ENCODE measurements at regions not wholly inside any gene's neighbourhood (a gene's known extent, or its start where the extent isn't known, plus 50 kb on each side); places are given as distances from the start of the nearest gene placed in this dataset.

DNA sequence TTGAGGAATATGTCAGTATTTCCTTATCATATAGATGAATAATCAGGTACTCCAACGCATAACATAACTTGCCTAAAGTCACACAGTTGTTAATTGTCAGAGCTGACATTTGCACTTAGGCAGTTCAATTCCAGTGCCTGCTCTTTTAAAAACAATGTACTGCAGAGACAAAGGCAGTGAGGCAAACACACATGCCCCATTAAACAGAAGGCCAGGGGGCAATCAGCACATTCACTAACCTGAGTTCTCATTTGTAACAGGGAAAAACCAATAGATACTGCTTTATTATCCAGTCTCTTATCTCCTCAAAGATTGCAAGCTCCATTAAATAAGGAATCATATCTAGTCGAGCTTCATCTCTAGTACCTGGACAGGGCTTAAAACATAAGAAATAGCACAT is 1017.4 kb downstream of the SQOR start:
- Histone ChIP-seq H2BK120ac (ENCODE audit: low read depth, low read length) (no peak overlapping the region), H3K36me3 (ENCODE audit: control insufficient read depth, insufficient read depth, low read length) (no peaks in the 10 kb centered on the region), H3K18ac (ENCODE audit: low read depth, low read length) (no peak overlapping the region), H4K91ac (ENCODE audit: insufficient read depth, low read depth, low read length) (no peak overlapping the region), H3K14ac (replicated peaks; ENCODE audit: low read depth, low read length) (no peak overlapping the region), H2BK5ac (ENCODE audit: low read depth, low read length, poor library complexity, severe bottlenecking) (no peak overlapping the region), H3K27me3 (ENCODE audit: control insufficient read depth, insufficient read depth, low read length) (no peaks in the 10 kb centered on the region), H3K4me1 (ENCODE audit: control insufficient read depth, insufficient read depth, low read length) (no peaks in the 10 kb centered on the region), H3K9me1 (ENCODE audit: insufficient read depth, low read length) (no peaks in the 10 kb centered on the region), H2BK15ac (ENCODE audit: low read depth, low read length) (no peak overlapping the region), H3K9me3 (ENCODE audit: control insufficient read depth, insufficient read depth, low read length) (peaks cover 10% of the 10 kb centered on the region), H4K8ac (ENCODE audit: low read depth in 2 of 2, low read length in 2 of 2) (no peak overlapping the region), H4K5ac (ENCODE audit: low read depth, low read length) (no peak overlapping the region), H2AFZ (replicated peaks; ENCODE audit: low read length, poor library complexity) (no peak overlapping the region), H3K4me3 (ENCODE audit: insufficient read depth, low read depth, low read length) (no peak overlapping the region), H2BK20ac (ENCODE audit: low read depth, low read length) (no peak overlapping the region), H3K79me1 (ENCODE audit: low read depth in 1 of 2, low read length in 2 of 2) (no peaks in the 10 kb centered on the region), H3K4me2 (ENCODE audit: low read depth, low read length) (no peak overlapping the region), H2AK5ac (ENCODE audit: low read depth, low read length) (no peak overlapping the region), H3K9ac (ENCODE audit: low read depth, low read length) (no peak overlapping the region), H3K27ac (ENCODE audit: insufficient read depth, low read length) (no peak overlapping the region), H3K23ac (ENCODE audit: low read depth, low read length) (no peak overlapping the region), H4K20me1 (ENCODE audit: insufficient read depth, low read length) (no peaks in the 10 kb centered on the region), H3K4ac (ENCODE audit: low read depth, low read length) (no peak overlapping the region), H2AK9ac (replicated peaks; ENCODE audit: low read depth, low read length, poor library complexity) (no peak overlapping the region), H3K56ac (ENCODE audit: extremely low read depth, insufficient read depth, low read length) (no peak overlapping the region)
- intact Hi-C loops (cut with micrococcal nuclease) = no loop called here
- dilution Hi-C loops (cut with HindIII; ENCODE audit: low sequenced_read_pairs, unreplicated experiment) = no loop called here
- TF ChIP-seq MAFK (IDR thresholded peaks at IDR 0.05; ENCODE audit: low read depth, low read length) = no peak
- TF ChIP-seq, protein P1, sequence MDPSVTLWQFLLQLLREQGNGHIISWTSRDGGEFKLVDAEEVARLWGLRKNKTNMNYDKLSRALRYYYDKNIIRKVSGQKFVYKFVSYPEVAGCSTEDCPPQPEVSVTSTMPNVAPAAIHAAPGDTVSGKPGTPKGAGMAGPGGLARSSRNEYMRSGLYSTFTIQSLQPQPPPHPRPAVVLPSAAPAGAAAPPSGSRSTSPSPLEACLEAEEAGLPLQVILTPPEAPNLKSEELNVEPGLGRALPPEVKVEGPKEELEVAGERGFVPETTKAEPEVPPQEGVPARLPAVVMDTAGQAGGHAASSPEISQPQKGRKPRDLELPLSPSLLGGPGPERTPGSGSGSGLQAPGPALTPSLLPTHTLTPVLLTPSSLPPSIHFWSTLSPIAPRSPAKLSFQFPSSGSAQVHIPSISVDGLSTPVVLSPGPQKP (IDR thresholded peaks at IDR 0.05; ENCODE audit: borderline replicate concordance, low read depth, low read length) = no peak
- in situ Hi-C loops (cut with MboI; ENCODE audit: low sequenced_read_pairs) = no loop called here
- ChIA-PET CTCF (no interaction called here), POLR2A (ENCODE audit: unreplicated experiment) (no interaction called here)
- ATAC-seq (ENCODE audit: low read depth) = no peak
- WGBS, 2 experiments (ENCODE audit: extremely low coverage in 2 of 2, insufficient read length in 1 of 2) = no CpG with 5 or more reads among the region's 2 CpGs
- DNase-seq = no peak
- no TSS peak for BruUV-seq (replicated peaks)

Data from IMR-90 (cell line).